H1 (cell line): ENCODE measurements at regions not wholly inside any gene's neighbourhood (a gene's known extent, or its start where the extent isn't known, plus 50 kb on each side); places are given as distances from the start of the nearest gene placed in this dataset.

Source experiments
- TF ChIP-seq, protein P1 (sequence below): fragments of 300-600 bp; sonication (generic); IDR thresholded peaks from 2 replicates; pipeline ENCODE4 v1.7.1; 2012; ENCODE audit warnings: low read length, moderate library complexity, mild to moderate bottlenecking, inconsistent platforms; ENCODE audit not compliant: insufficient replicate concordance

DNA sequence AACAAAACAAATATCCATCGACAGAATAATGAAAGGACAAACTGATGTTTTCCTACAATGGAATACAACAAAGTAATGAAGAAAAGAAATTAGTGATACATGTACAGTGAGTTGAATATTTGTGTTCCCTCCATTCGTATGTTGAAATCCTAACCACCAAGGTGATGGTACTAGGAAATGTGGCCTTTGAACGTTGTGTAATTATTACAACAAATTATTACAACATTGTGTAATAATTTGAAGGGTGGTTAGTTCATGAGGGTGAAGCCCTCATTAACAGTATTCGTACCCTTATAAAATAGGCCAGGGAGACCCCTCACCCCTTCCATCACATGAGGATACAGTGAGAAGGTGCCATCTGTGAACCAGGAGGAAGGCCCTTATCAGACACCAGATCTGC, 339.4 kb downstream of the BMP2 start (continued):
- TF ChIP-seq, protein P1, sequence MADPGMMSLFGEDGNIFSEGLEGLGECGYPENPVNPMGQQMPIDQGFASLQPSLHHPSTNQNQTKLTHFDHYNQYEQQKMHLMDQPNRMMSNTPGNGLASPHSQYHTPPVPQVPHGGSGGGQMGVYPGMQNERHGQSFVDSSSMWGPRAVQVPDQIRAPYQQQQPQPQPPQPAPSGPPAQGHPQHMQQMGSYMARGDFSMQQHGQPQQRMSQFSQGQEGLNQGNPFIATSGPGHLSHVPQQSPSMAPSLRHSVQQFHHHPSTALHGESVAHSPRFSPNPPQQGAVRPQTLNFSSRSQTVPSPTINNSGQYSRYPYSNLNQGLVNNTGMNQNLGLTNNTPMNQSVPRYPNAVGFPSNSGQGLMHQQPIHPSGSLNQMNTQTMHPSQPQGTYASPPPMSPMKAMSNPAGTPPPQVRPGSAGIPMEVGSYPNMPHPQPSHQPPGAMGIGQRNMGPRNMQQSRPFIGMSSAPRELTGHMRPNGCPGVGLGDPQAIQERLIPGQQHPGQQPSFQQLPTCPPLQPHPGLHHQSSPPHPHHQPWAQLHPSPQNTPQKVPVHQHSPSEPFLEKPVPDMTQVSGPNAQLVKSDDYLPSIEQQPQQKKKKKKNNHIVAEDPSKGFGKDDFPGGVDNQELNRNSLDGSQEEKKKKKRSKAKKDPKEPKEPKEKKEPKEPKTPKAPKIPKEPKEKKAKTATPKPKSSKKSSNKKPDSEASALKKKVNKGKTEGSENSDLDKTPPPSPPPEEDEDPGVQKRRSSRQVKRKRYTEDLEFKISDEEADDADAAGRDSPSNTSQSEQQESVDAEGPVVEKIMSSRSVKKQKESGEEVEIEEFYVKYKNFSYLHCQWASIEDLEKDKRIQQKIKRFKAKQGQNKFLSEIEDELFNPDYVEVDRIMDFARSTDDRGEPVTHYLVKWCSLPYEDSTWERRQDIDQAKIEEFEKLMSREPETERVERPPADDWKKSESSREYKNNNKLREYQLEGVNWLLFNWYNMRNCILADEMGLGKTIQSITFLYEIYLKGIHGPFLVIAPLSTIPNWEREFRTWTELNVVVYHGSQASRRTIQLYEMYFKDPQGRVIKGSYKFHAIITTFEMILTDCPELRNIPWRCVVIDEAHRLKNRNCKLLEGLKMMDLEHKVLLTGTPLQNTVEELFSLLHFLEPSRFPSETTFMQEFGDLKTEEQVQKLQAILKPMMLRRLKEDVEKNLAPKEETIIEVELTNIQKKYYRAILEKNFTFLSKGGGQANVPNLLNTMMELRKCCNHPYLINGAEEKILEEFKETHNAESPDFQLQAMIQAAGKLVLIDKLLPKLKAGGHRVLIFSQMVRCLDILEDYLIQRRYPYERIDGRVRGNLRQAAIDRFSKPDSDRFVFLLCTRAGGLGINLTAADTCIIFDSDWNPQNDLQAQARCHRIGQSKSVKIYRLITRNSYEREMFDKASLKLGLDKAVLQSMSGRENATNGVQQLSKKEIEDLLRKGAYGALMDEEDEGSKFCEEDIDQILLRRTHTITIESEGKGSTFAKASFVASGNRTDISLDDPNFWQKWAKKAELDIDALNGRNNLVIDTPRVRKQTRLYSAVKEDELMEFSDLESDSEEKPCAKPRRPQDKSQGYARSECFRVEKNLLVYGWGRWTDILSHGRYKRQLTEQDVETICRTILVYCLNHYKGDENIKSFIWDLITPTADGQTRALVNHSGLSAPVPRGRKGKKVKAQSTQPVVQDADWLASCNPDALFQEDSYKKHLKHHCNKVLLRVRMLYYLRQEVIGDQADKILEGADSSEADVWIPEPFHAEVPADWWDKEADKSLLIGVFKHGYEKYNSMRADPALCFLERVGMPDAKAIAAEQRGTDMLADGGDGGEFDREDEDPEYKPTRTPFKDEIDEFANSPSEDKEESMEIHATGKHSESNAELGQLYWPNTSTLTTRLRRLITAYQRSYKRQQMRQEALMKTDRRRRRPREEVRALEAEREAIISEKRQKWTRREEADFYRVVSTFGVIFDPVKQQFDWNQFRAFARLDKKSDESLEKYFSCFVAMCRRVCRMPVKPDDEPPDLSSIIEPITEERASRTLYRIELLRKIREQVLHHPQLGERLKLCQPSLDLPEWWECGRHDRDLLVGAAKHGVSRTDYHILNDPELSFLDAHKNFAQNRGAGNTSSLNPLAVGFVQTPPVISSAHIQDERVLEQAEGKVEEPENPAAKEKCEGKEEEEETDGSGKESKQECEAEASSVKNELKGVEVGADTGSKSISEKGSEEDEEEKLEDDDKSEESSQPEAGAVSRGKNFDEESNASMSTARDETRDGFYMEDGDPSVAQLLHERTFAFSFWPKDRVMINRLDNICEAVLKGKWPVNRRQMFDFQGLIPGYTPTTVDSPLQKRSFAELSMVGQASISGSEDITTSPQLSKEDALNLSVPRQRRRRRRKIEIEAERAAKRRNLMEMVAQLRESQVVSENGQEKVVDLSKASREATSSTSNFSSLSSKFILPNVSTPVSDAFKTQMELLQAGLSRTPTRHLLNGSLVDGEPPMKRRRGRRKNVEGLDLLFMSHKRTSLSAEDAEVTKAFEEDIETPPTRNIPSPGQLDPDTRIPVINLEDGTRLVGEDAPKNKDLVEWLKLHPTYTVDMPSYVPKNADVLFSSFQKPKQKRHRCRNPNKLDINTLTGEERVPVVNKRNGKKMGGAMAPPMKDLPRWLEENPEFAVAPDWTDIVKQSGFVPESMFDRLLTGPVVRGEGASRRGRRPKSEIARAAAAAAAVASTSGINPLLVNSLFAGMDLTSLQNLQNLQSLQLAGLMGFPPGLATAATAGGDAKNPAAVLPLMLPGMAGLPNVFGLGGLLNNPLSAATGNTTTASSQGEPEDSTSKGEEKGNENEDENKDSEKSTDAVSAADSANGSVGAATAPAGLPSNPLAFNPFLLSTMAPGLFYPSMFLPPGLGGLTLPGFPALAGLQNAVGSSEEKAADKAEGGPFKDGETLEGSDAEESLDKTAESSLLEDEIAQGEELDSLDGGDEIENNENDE: no peak
